ENCODE measurements at regions not wholly inside any gene's neighbourhood (a gene's known extent, or its start where the extent isn't known, plus 50 kb on each side); places are given as distances from the start of the nearest gene placed in this dataset.

- TF ChIP-seq CTCF (conservative IDR thresholded peaks at IDR 0.05; ENCODE audit: control insufficient read depth, insufficient read depth, low read depth, low read length), result no peak
- no peak overlapping the region for H3K4me3 ChIP-seq (ENCODE audit: control insufficient read depth, low read depth, low read length)
- DNase-seq (ENCODE audit: low read depth), result no peak
Observed at GRCh38 chr6:81439417-81439816, 313.1 kb downstream of the TENT5A start.

GRCh38 chr6:81436990-81437389, 315.5 kb downstream of the TENT5A start:
- no peak for TF ChIP-seq CTCF (conservative IDR thresholded peaks at IDR 0.05; ENCODE audit: control insufficient read depth, insufficient read depth, low read depth, low read length)
- H3K4me3 ChIP-seq (ENCODE audit: control insufficient read depth, low read depth, low read length), result no peak overlapping the region
- no peak for DNase-seq (ENCODE audit: low read depth)

- no peak overlapping the region for H3K4me3 ChIP-seq (ENCODE audit: control insufficient read depth, low read depth, low read length)
- no peak for TF ChIP-seq CTCF (conservative IDR thresholded peaks at IDR 0.05; ENCODE audit: control insufficient read depth, insufficient read depth, low read depth, low read length)
Observed at GRCh38 chr6:81413306-81413705, 339.2 kb downstream of the TENT5A start.

GRCh38 chr6:81401970-81402690, 350.4 kb downstream of the TENT5A start:
- peak; percentile 23 for DNase-seq (ENCODE audit: low read depth)
- TF ChIP-seq CTCF (conservative IDR thresholded peaks at IDR 0.05; ENCODE audit: control insufficient read depth, insufficient read depth, low read depth, low read length), result no peak
- H3K4me3 ChIP-seq (ENCODE audit: control insufficient read depth, low read depth, low read length), result no peak overlapping the region

More at GRCh38 chr6:81413306-81413705, 339.2 kb downstream of the TENT5A start:
- no peak for DNase-seq (ENCODE audit: low read depth)

GRCh38 chr6:81396916-81397315, 355.6 kb downstream of the TENT5A start:
- no peak for TF ChIP-seq CTCF (conservative IDR thresholded peaks at IDR 0.05; ENCODE audit: control insufficient read depth, insufficient read depth, low read depth, low read length)
- no peak for DNase-seq (ENCODE audit: low read depth)
- H3K4me3 ChIP-seq (ENCODE audit: control insufficient read depth, low read depth, low read length), result no peak overlapping the region

- DNase-seq (ENCODE audit: low read depth), result no peak
- no peak for TF ChIP-seq CTCF (conservative IDR thresholded peaks at IDR 0.05; ENCODE audit: control insufficient read depth, insufficient read depth, low read depth, low read length)
- no peak overlapping the region for H3K4me3 ChIP-seq (ENCODE audit: control insufficient read depth, low read depth, low read length)
Observed at GRCh38 chr6:81387163-81387562, 365.3 kb downstream of the TENT5A start.
